Mammary epithelial cell (primary cell): ENCODE measurements at regions not wholly inside any gene's neighbourhood (a gene's known extent, or its start where the extent isn't known, plus 50 kb on each side); places are given as distances from the start of the nearest gene placed in this dataset.

Source experiments
- CTCF ChIP-seq, 2 donors: IDR thresholded peaks in 1 of 2; conservative IDR thresholded peaks in 1 of 2; 2 replicates each; pipeline ENCODE4 v1.5.1; 2011 to 2012; ENCODE audit warnings: inconsistent platforms in 2 of 2, low read length in 2 of 2, mild to moderate bottlenecking in 2 of 2, control low read depth in 1 of 2, low read depth in 1 of 2; ENCODE audit not compliant: insufficient read depth in 1 of 2; ENCODE audit errors: extremely low read depth in 1 of 2
- EZH2 ChIP-seq: IDR thresholded peaks from 2 replicates; pipeline ENCODE4 v1.6.1; 2012; ENCODE audit warnings: low read length, inconsistent platforms, borderline replicate concordance

DNA sequence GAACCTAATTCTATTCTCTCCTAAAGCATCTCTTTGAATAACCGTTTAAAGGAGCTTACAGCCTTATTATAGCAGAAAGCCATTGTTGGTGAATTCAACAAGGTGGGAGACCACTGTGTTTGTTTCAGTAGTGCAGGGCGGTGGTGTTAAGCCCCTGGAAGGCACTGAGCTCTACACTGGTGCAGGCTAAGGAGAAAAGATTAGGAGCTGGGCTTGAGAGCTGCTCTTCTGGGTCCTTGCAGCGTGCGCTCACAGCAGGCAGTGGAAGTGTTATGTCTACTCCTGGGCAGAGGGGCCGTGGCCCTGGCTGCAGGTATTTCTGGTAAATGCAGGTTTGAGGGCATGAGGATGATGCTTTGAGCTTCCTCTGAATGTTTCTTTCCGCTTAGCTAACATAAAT, 361.2 kb downstream of the RNF144B start:
- TF ChIP-seq CTCF (conservative IDR thresholded peaks at IDR 0.05 in 1 of 2, IDR thresholded peaks at IDR 0.05 in 1 of 2; ENCODE audit: extremely low read depth in 1 of 2, insufficient read depth in 1 of 2, low read depth in 1 of 2, low read length in 2 of 2) (no peak), EZH2 (no peak)
